ENCODE measurements at regions not wholly inside any gene's neighbourhood (a gene's known extent, or its start where the extent isn't known, plus 50 kb on each side); places are given as distances from the start of the nearest gene placed in this dataset.

GRCh38 chr5:112663146-112663545 is 74.5 kb upstream of the APC start:
- Mint-ChIP-seq H3K4me1 (ENCODE audit: low read depth) (no peaks in the 10 kb centered on the region), H3K36me3 (ENCODE audit: low read depth) (peaks cover 9% of the 10 kb centered on the region), H3K27ac (ENCODE audit: unreplicated experiment) (no peak overlapping the region), H3K4me3 (ENCODE audit: unreplicated experiment) (no peak overlapping the region), H3K27me3 (ENCODE audit: low read depth) (peaks cover 7% of the 10 kb centered on the region), H3K9me3 (ENCODE audit: low read depth) (peaks cover 24% of the 10 kb centered on the region)
- no peak for DNase-seq (ENCODE audit: low spot score)
- TF ChIP-seq CTCF (IDR thresholded peaks at IDR 0.05): no peak

- no peak overlapping the region for H3K4me3 Mint-ChIP-seq (ENCODE audit: unreplicated experiment)
- H3K27me3 Mint-ChIP-seq (ENCODE audit: low read depth): peaks cover 6% of the 10 kb centered on the region
These were observed 69.7 kb upstream of the APC start for GRCh38 chr5:112668016-112668415.

GRCh38 chr5:112668911-112669310 is 68.8 kb upstream of the APC start:
- no peaks in the 10 kb centered on the region for H3K36me3 Mint-ChIP-seq (ENCODE audit: low read depth)
- DNase-seq (ENCODE audit: low spot score): no peak
- no peak overlapping the region for H3K4me3 Mint-ChIP-seq (ENCODE audit: unreplicated experiment)
- H3K4me1 Mint-ChIP-seq (ENCODE audit: low read depth): no peaks in the 10 kb centered on the region
- H3K27ac Mint-ChIP-seq (ENCODE audit: unreplicated experiment): no peak overlapping the region
- peaks cover under 1% of the 10 kb centered on the region for H3K9me3 Mint-ChIP-seq (ENCODE audit: low read depth)
- peaks cover 8% of the 10 kb centered on the region for H3K27me3 Mint-ChIP-seq (ENCODE audit: low read depth)
- no peak for TF ChIP-seq CTCF (IDR thresholded peaks at IDR 0.05)

More at GRCh38 chr5:112668016-112668415, 69.7 kb upstream of the APC start:
- no peaks in the 10 kb centered on the region for H3K4me1 Mint-ChIP-seq (ENCODE audit: low read depth)
- TF ChIP-seq CTCF (IDR thresholded peaks at IDR 0.05): no peak
- DNase-seq (ENCODE audit: low spot score): no peak
- H3K36me3 Mint-ChIP-seq (ENCODE audit: low read depth): no peaks in the 10 kb centered on the region
- H3K9me3 Mint-ChIP-seq (ENCODE audit: low read depth): no peaks in the 10 kb centered on the region
- H3K27ac Mint-ChIP-seq (ENCODE audit: unreplicated experiment): no peak overlapping the region

GRCh38 chr5:112669328-112669963 is 68.2 kb upstream of the APC start:
- Mint-ChIP-seq H3K27me3 (ENCODE audit: low read depth) (peaks cover 11% of the 10 kb centered on the region), H3K27ac (ENCODE audit: unreplicated experiment) (no peak overlapping the region), H3K4me3 (ENCODE audit: unreplicated experiment) (no peak overlapping the region), H3K9me3 (ENCODE audit: low read depth) (peaks cover 3% of the 10 kb centered on the region), H3K36me3 (ENCODE audit: low read depth) (no peaks in the 10 kb centered on the region), H3K4me1 (ENCODE audit: low read depth) (no peaks in the 10 kb centered on the region)
- no peak for TF ChIP-seq CTCF (IDR thresholded peaks at IDR 0.05)
- DNase-seq (ENCODE audit: low spot score): no peak

GRCh38 chr5:112671687-112672086 is 66.0 kb upstream of the APC start:
- DNase-seq (ENCODE audit: low spot score): no peak
- H3K9me3 Mint-ChIP-seq (ENCODE audit: low read depth): peaks cover 3% of the 10 kb centered on the region
- TF ChIP-seq CTCF (IDR thresholded peaks at IDR 0.05): no peak
- no peaks in the 10 kb centered on the region for H3K36me3 Mint-ChIP-seq (ENCODE audit: low read depth)
- H3K27me3 Mint-ChIP-seq (ENCODE audit: low read depth): peaks cover 26% of the 10 kb centered on the region
- H3K4me1 Mint-ChIP-seq (ENCODE audit: low read depth): no peaks in the 10 kb centered on the region
- H3K27ac Mint-ChIP-seq (ENCODE audit: unreplicated experiment): no peak overlapping the region
- H3K4me3 Mint-ChIP-seq (ENCODE audit: unreplicated experiment): no peak overlapping the region
